IMR-90 (cell line): ENCODE measurements at regions not wholly inside any gene's neighbourhood (a gene's known extent, or its start where the extent isn't known, plus 50 kb on each side); places are given as distances from the start of the nearest gene placed in this dataset.

Source experiments
- ATAC-seq: fragments of 200-7000 bp; cut with Tn5 transposase; 2 replicates; pipeline ENCODE4 v1.9.1; 2020; ENCODE audit warnings: low read depth, mild to moderate bottlenecking, moderate library complexity
- BruUV-seq: library from RNA; stranded (reverse); fragments of 400-500 nt; replicated peaks from 2 replicates; lab custom pipeline; 2021; lab: Mats Ljungman, UMichigan
- CTCF ChIA-PET: fragments of 300-600 bp; formaldehyde crosslinking; extraction: SDS; loops from one replicate; lab custom pipeline; 2021; ENCODE audit warnings: antibody characterized with exemption; lab: Yijun Ruan, JAX
- POLR2A ChIA-PET: fragments of 300-600 bp; sonication (Branson Sonifier 250); formaldehyde crosslinking; loops from one replicate; lab custom pipeline; 2022; ENCODE audit warnings: antibody characterized with exemption; ENCODE audit not compliant: unreplicated experiment; lab: Charles Lee
- DNase-seq: peaks from one replicate; pipeline ENCODE4 v3.0.0; 2013
- H2AFZ ChIP-seq: replicated peaks from 2 replicates; pipeline ENCODE3; 2013; ENCODE audit warnings: low read length, mild to moderate bottlenecking; ENCODE audit not compliant: poor library complexity
- H2AK5ac ChIP-seq: 2 replicates; pipeline ENCODE4 v1.6.1; 2013; ENCODE audit warnings: low read depth, low read length, inconsistent platforms
- H2AK9ac ChIP-seq: replicated peaks from 2 replicates; pipeline ENCODE3; 2013; ENCODE audit warnings: mild to moderate bottlenecking, low read depth, low read length, moderate library complexity; ENCODE audit not compliant: poor library complexity
- H2BK120ac ChIP-seq: 2 replicates; pipeline ENCODE4 v1.6.1; 2013; ENCODE audit warnings: low read depth, low read length, inconsistent platforms
- H2BK15ac ChIP-seq: 3 replicates; pipeline ENCODE4 v1.6.1; 2013; ENCODE audit warnings: low read depth, low read length, inconsistent platforms
- H2BK20ac ChIP-seq: 2 replicates; pipeline ENCODE4 v1.6.1; 2013; ENCODE audit warnings: low read depth, mild to moderate bottlenecking, inconsistent platforms, low read length, moderate library complexity
- H2BK5ac ChIP-seq: 2 replicates; pipeline ENCODE4 v1.6.1; 2013; ENCODE audit warnings: mild to moderate bottlenecking, low read depth, low read length, inconsistent platforms; ENCODE audit not compliant: poor library complexity, severe bottlenecking
- H3K14ac ChIP-seq: replicated peaks from 2 replicates; pipeline ENCODE4 v1.6.1; 2013; ENCODE audit warnings: low read depth, low read length, inconsistent platforms
- H3K18ac ChIP-seq: 2 replicates; pipeline ENCODE4 v1.6.1; 2013; ENCODE audit warnings: low read depth, low read length, control low read depth
- H3K23ac ChIP-seq: 2 replicates; pipeline ENCODE4 v1.6.1; 2013; ENCODE audit warnings: low read depth, low read length, inconsistent platforms
- H3K27ac ChIP-seq: 2 replicates; pipeline ENCODE4 v1.5.1; 2013; ENCODE audit warnings: mild to moderate bottlenecking, control low read depth, low read length; ENCODE audit not compliant: insufficient read depth
- H3K27me3 ChIP-seq: 2 replicates; pipeline ENCODE4 v1.6.1; 2013; ENCODE audit warnings: low read length; ENCODE audit not compliant: control insufficient read depth, insufficient read depth
- H3K36me3 ChIP-seq: 2 replicates; pipeline ENCODE4 v1.6.1; 2013; ENCODE audit warnings: low read length, mixed read lengths; ENCODE audit not compliant: control insufficient read depth, insufficient read depth
- H3K4ac ChIP-seq: 2 replicates; pipeline ENCODE4 v1.6.1; 2013; ENCODE audit warnings: low read depth, low read length, inconsistent platforms
- H3K4me1 ChIP-seq: 2 replicates; pipeline ENCODE4 v1.6.1; 2013; ENCODE audit warnings: low read length, mixed read lengths; ENCODE audit not compliant: control insufficient read depth, insufficient read depth
- H3K4me2 ChIP-seq: 2 replicates; pipeline ENCODE4 v1.6.1; 2013; ENCODE audit warnings: low read depth, mild to moderate bottlenecking, control low read depth, low read length, moderate library complexity
- H3K4me3 ChIP-seq: 2 replicates; pipeline ENCODE4 v1.5.1; 2013; ENCODE audit warnings: low read depth, mild to moderate bottlenecking, control low read depth, low read length, moderate library complexity; ENCODE audit not compliant: insufficient read depth
- H3K56ac ChIP-seq: 2 replicates; pipeline ENCODE4 v1.6.1; 2013; ENCODE audit warnings: low read length, inconsistent platforms; ENCODE audit not compliant: insufficient read depth; ENCODE audit errors: extremely low read depth
- H3K79me1 ChIP-seq, 2 experiments: 2 replicates each; pipeline ENCODE4 v1.6.1; 2013; ENCODE audit warnings: low read length in 2 of 2, inconsistent platforms in 1 of 2, low read depth in 1 of 2
- H3K9ac ChIP-seq: 2 replicates; pipeline ENCODE4 v1.6.1; 2013; ENCODE audit warnings: low read depth, low read length, control low read depth
- H3K9me1 ChIP-seq: 2 replicates; pipeline ENCODE4 v1.6.1; 2013; ENCODE audit warnings: low read length, inconsistent platforms; ENCODE audit not compliant: insufficient read depth
- H3K9me3 ChIP-seq: 2 replicates; pipeline ENCODE4 v1.6.1; 2013; ENCODE audit warnings: low read length; ENCODE audit not compliant: control insufficient read depth, insufficient read depth
- H4K20me1 ChIP-seq: 2 replicates; pipeline ENCODE4 v1.6.1; 2013; ENCODE audit warnings: low read length, inconsistent platforms; ENCODE audit not compliant: insufficient read depth
- H4K5ac ChIP-seq: 2 replicates; pipeline ENCODE4 v1.6.1; 2013; ENCODE audit warnings: mild to moderate bottlenecking, low read depth, low read length, control low read depth
- H4K8ac ChIP-seq, 2 experiments: 2 replicates each; pipeline ENCODE4 v1.6.1; 2013; ENCODE audit warnings: low read depth in 2 of 2, low read length in 2 of 2, control low read depth in 1 of 2, inconsistent platforms in 1 of 2
- H4K91ac ChIP-seq: 2 replicates; pipeline ENCODE4 v1.6.1; 2013; ENCODE audit warnings: low read depth, low read length, inconsistent platforms; ENCODE audit not compliant: insufficient read depth
- BHLHE40 ChIP-seq: fragments of 150-350 bp; IDR thresholded peaks from 2 replicates; pipeline ENCODE4 v1.6.1; 2016; ENCODE audit warnings: mild to moderate bottlenecking, low read depth, low read length
- CEBPB ChIP-seq: IDR thresholded peaks from 2 replicates; pipeline ENCODE4 v1.6.1; 2012; ENCODE audit warnings: low read depth, low read length, improper control_type of control experiment
- CHD1 ChIP-seq: IDR thresholded peaks from 2 replicates; pipeline ENCODE4 v1.6.1; 2012; ENCODE audit warnings: low read depth, low read length, improper control_type of control experiment
- ELK1 ChIP-seq: fragments of 150-350 bp; IDR thresholded peaks from 2 replicates; pipeline ENCODE4 v1.6.1; 2016; ENCODE audit warnings: low read depth, mild to moderate bottlenecking, low read length, moderate library complexity, borderline replicate concordance
- FOS ChIP-seq: fragments of 150-350 bp; IDR thresholded peaks from 2 replicates; pipeline ENCODE4 v1.6.1; 2016; ENCODE audit warnings: low read depth, low read length
- MAFK ChIP-seq: IDR thresholded peaks from 2 replicates; pipeline ENCODE4 v1.6.1; 2012; ENCODE audit warnings: low read depth, low read length, improper control_type of control experiment
- MAZ ChIP-seq: IDR thresholded peaks from 2 replicates; pipeline ENCODE4 v1.6.1; 2012; ENCODE audit warnings: low read depth, mild to moderate bottlenecking, low read length, improper control_type of control experiment, moderate library complexity, borderline replicate concordance
- MXI1 ChIP-seq: IDR thresholded peaks from 2 replicates; pipeline ENCODE4 v1.6.1; 2012; ENCODE audit warnings: low read depth, mild to moderate bottlenecking, low read length, moderate library complexity, borderline replicate concordance
- NFE2L2 ChIP-seq: fragments of 150-350 bp; IDR thresholded peaks from 2 replicates; pipeline ENCODE4 v1.6.1; 2016; ENCODE audit warnings: low read depth, mild to moderate bottlenecking, low read length
- POLR2A ChIP-seq: IDR thresholded peaks from 2 replicates; pipeline ENCODE4 v1.6.1; 2012; ENCODE audit warnings: mild to moderate bottlenecking, low read depth, low read length
- RAD21 ChIP-seq: IDR thresholded peaks from 2 replicates; pipeline ENCODE4 v1.6.1; 2012; ENCODE audit warnings: low read length, improper control_type of control experiment
- RCOR1 ChIP-seq: IDR thresholded peaks from 2 replicates; pipeline ENCODE4 v1.6.1; 2012; ENCODE audit warnings: mild to moderate bottlenecking, low read length, improper control_type of control experiment; ENCODE audit not compliant: insufficient replicate concordance
- RFX5 ChIP-seq: IDR thresholded peaks from 2 replicates; pipeline ENCODE4 v1.8.0; 2012; ENCODE audit warnings: low read depth, mild to moderate bottlenecking, low read length, moderate library complexity
- SMC3 ChIP-seq: fragments of 150-350 bp; IDR thresholded peaks from 2 replicates; pipeline ENCODE4 v1.6.1; 2016; ENCODE audit warnings: low read depth, mild to moderate bottlenecking, antibody characterized with exemption, low read length, moderate library complexity
- WGBS, 2 experiments: methylation state at CpG; one replicate each; pipeline versions ENCODE4 v1.1.5 to v1.1.7; 2013; ENCODE audit warnings: missing lambda C conversion rate in 2 of 2; ENCODE audit not compliant: insufficient read length in 1 of 2; ENCODE audit errors: extremely low coverage in 2 of 2; 5-methylcytosine and 5-hydroxymethylcytosine counted together
- dilution Hi-C: fragments of 300-500 bp; cut with HindIII; formaldehyde crosslinking; loops from one replicate; pipeline ENCODE4 v1.14.3; 2018; ENCODE audit warnings: low sequenced_read_pairs; ENCODE audit not compliant: unreplicated experiment
- in situ Hi-C: fragments of 300-500 bp; cut with MboI; formaldehyde crosslinking; loops from 3 replicates; pipeline ENCODE4 v1.14.3; 2019; ENCODE audit warnings: low sequenced_read_pairs, inconsistent platforms, mixed read lengths
- intact Hi-C: fragments of 100-400 bp; cut with micrococcal nuclease; formaldehyde crosslinking; loops from 2 replicates; pipeline ENCODE4 v1.10.0; 2022
- TF ChIP-seq, protein P1 (sequence below): conservative IDR thresholded peaks from 2 replicates; pipeline ENCODE4 v1.5.1; 2012; ENCODE audit warnings: mild to moderate bottlenecking, low read depth, low read length, improper control_type of control experiment
- TF ChIP-seq, protein P2 (sequence below): fragments of 150-350 bp; IDR thresholded peaks from 2 replicates; pipeline ENCODE4 v1.6.1; 2017; ENCODE audit warnings: mild to moderate bottlenecking, antibody characterized with exemption, low read length, low read depth

- Histone ChIP-seq H3K14ac (no peak overlapping the region), H3K27me3 (peaks cover 2% of the 10 kb centered on the region; the same call in 1 of the 2 replicates), H3K27ac (no peak overlapping the region), H3K9ac (no peak overlapping the region), H3K9me3 (no peaks in the 10 kb centered on the region), H4K91ac (no peak overlapping the region), H2BK15ac (no peak overlapping the region), H3K36me3 (no peaks in the 10 kb centered on the region), H3K79me1 (no peaks in the 10 kb centered on the region), H4K5ac (no peak overlapping the region), H2BK120ac (no peak overlapping the region), H2AFZ (no peak overlapping the region), H2AK9ac (no peak overlapping the region), H3K56ac (no peak overlapping the region), H3K4me3 (no peak overlapping the region), H3K9me1 (no peaks in the 10 kb centered on the region), H2AK5ac (no peak overlapping the region), H2BK20ac (no peak overlapping the region), H3K4me2 (no peak overlapping the region), H3K18ac (no peak overlapping the region), H3K23ac (no peak overlapping the region), H4K20me1 (no peaks in the 10 kb centered on the region), H3K4ac (no peak overlapping the region), H4K8ac (no peak overlapping the region), H3K4me1 (no peaks in the 10 kb centered on the region), H2BK5ac (no peak overlapping the region)
- POLR2A ChIA-PET, result no interaction called here
- DNase-seq (no peak), ATAC-seq (no peak)
- intact Hi-C loops, result no loop called here
- no TSS peak for BruUV-seq
- TF ChIP-seq MAFK (no peak), RFX5 (no peak), MAZ (no peak), NFE2L2 (no peak), RAD21 (no peak), POLR2A (no peak), SMC3 (no peak), MXI1 (no peak), CEBPB (no peak), CHD1 (no peak), FOS (no peak), BHLHE40 (no peak), RCOR1 (no peak), ELK1 (no peak)
- TF ChIP-seq, protein P1, sequence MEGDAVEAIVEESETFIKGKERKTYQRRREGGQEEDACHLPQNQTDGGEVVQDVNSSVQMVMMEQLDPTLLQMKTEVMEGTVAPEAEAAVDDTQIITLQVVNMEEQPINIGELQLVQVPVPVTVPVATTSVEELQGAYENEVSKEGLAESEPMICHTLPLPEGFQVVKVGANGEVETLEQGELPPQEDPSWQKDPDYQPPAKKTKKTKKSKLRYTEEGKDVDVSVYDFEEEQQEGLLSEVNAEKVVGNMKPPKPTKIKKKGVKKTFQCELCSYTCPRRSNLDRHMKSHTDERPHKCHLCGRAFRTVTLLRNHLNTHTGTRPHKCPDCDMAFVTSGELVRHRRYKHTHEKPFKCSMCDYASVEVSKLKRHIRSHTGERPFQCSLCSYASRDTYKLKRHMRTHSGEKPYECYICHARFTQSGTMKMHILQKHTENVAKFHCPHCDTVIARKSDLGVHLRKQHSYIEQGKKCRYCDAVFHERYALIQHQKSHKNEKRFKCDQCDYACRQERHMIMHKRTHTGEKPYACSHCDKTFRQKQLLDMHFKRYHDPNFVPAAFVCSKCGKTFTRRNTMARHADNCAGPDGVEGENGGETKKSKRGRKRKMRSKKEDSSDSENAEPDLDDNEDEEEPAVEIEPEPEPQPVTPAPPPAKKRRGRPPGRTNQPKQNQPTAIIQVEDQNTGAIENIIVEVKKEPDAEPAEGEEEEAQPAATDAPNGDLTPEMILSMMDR, result no peak
- TF ChIP-seq, protein P2, sequence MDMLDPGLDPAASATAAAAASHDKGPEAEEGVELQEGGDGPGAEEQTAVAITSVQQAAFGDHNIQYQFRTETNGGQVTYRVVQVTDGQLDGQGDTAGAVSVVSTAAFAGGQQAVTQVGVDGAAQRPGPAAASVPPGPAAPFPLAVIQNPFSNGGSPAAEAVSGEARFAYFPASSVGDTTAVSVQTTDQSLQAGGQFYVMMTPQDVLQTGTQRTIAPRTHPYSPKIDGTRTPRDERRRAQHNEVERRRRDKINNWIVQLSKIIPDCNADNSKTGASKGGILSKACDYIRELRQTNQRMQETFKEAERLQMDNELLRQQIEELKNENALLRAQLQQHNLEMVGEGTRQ, result no peak
- in situ Hi-C loops, result no loop called here
- 0% methylated on average over 1 of the region's 1 CpG; no CpG with 5 or more reads in 1 of the 2 experiments for WGBS, 2 experiments
- CTCF ChIA-PET, result interaction anchor here (1.3 kb wide), 1 partner anchor 8 kb away, joined by 3 read pairs; no protein-coding TSS in a partner anchor
- dilution Hi-C loops, result no loop called here
These were observed 257.9 kb upstream of the ATP5MC3 start for GRCh38 chr2:175439416-175439815.
